ENCODE measurements at regions not wholly inside any gene's neighbourhood (a gene's known extent, or its start where the extent isn't known, plus 50 kb on each side); places are given as distances from the start of the nearest gene placed in this dataset.

GRCh38 chr6:120622127-120622631, 712.1 kb downstream of the TBC1D32 start:
- TF ChIP-seq CTCF (IDR thresholded peaks at IDR 0.05 in 8 of 11, conservative IDR thresholded peaks at IDR 0.05 in 3 of 11) (no peak), POLR2A (IDR thresholded peaks at IDR 0.05) (no peak), POLR2AphosphoS5 (IDR thresholded peaks at IDR 0.05) (no peak)

Data from spleen (tissue), 7 donors.